ENCODE measurements at regions not wholly inside any gene's neighbourhood (a gene's known extent, or its start where the extent isn't known, plus 50 kb on each side); places are given as distances from the start of the nearest gene placed in this dataset.

DNA sequence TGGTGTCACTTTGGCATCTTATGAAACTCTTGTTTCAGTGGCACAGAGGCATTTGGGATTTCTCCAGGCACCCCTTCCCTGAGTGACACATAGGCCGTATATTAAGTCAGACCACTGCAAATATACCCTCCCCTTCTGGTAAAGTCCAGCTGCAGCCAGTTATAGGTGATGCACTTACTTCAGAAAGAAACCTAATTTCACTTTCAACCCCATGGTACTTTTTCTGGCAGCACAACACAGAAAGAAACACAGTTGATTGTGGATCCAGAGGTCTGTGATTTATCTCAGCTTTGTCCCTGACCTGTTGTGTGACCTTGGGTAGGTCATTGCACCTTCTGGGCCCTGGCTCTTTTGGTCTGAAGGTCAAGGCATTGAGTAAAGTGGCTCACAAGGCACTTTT lies 173.2 kb downstream of the BUB3 start:
- TF ChIP-seq EP300 (IDR thresholded peaks at IDR 0.05) (no peak), POLR2A (IDR thresholded peaks at IDR 0.05) (no peak), POLR2AphosphoS5 (IDR thresholded peaks at IDR 0.05) (no peak)
- TF ChIP-seq, protein P1, sequence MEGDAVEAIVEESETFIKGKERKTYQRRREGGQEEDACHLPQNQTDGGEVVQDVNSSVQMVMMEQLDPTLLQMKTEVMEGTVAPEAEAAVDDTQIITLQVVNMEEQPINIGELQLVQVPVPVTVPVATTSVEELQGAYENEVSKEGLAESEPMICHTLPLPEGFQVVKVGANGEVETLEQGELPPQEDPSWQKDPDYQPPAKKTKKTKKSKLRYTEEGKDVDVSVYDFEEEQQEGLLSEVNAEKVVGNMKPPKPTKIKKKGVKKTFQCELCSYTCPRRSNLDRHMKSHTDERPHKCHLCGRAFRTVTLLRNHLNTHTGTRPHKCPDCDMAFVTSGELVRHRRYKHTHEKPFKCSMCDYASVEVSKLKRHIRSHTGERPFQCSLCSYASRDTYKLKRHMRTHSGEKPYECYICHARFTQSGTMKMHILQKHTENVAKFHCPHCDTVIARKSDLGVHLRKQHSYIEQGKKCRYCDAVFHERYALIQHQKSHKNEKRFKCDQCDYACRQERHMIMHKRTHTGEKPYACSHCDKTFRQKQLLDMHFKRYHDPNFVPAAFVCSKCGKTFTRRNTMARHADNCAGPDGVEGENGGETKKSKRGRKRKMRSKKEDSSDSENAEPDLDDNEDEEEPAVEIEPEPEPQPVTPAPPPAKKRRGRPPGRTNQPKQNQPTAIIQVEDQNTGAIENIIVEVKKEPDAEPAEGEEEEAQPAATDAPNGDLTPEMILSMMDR (IDR thresholded peaks at IDR 0.05): no peak

All from stomach (tissue), 4 donors.